DOHH2 (cell line): ENCODE measurements at regions not wholly inside any gene's neighbourhood (a gene's known extent, or its start where the extent isn't known, plus 50 kb on each side); places are given as distances from the start of the nearest gene placed in this dataset.

Experiments used
- CTCF ChIP-seq: fragments of 200-600 bp; sonication (generic); IDR thresholded peaks from one replicate; pipeline ENCODE4 v1.5.1; 2014; ENCODE audit warnings: antibody characterized with exemption, mild to moderate bottlenecking, low read depth, low read length; ENCODE audit not compliant: poor library complexity, severe bottlenecking
- EZH2phosphoT487 ChIP-seq: fragments of 200-600 bp; sonication (generic); IDR thresholded peaks from 2 replicates; pipeline ENCODE4 v1.6.1; 2017; ENCODE audit warnings: borderline replicate concordance, mild to moderate bottlenecking, antibody characterized with exemption, low read length, moderate library complexity, mixed read lengths

DNA sequence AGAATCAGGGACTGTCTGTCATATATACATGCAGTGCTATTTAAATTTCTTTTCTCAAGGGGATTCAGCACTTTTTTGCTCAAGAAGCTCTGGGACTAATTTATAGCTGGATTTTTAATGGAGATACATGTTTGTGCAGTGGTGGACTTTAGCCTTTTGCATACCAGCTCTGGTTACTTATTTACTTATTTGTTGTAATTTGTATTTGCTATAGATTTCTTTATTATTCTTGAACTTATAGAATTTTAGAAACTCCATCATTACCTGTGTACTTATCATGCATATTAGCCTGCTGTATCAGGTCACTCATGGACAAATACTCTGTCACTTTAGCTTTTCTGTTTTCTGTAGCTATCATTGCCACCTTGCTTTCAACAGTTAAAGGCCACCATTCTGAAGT lies 1296.9 kb upstream of the TMPRSS15 start:
- no peak for TF ChIP-seq CTCF
- no peak for TF ChIP-seq EZH2phosphoT487
